Neural cell (in vitro differentiated cells): ENCODE measurements at regions not wholly inside any gene's neighbourhood (a gene's known extent, or its start where the extent isn't known, plus 50 kb on each side); places are given as distances from the start of the nearest gene placed in this dataset.

Experiments
- EP300 ChIP-seq: fragments of 450-650 bp; conservative IDR thresholded peaks from 2 replicates; pipeline ENCODE4 v1.6.1; 2014; ENCODE audit warnings: antibody characterized with exemption, mild to moderate bottlenecking, moderate library complexity; ENCODE audit not compliant: poor library complexity, severe bottlenecking
- EZH2 ChIP-seq: fragments of 200-600, 300-800 bp; shearing (Covaris generic), sonication (generic); IDR thresholded peaks from 2 replicates; pipeline ENCODE4 v1.6.1; 2014; ENCODE audit warnings: antibody characterized with exemption, low read length, borderline replicate concordance, mild to moderate bottlenecking; ENCODE audit not compliant: insufficient read depth, poor library complexity, severe bottlenecking
- POLR2AphosphoS5 ChIP-seq: IDR thresholded peaks from 2 replicates; pipeline ENCODE4 v1.6.1; 2012
- TF ChIP-seq, protein P1 (sequence below): fragments of 450-650 bp; IDR thresholded peaks from 2 replicates; pipeline ENCODE4 v1.5.1; 2014; ENCODE audit warnings: antibody characterized with exemption, mild to moderate bottlenecking, moderate library complexity; ENCODE audit not compliant: poor library complexity, severe bottlenecking

DNA sequence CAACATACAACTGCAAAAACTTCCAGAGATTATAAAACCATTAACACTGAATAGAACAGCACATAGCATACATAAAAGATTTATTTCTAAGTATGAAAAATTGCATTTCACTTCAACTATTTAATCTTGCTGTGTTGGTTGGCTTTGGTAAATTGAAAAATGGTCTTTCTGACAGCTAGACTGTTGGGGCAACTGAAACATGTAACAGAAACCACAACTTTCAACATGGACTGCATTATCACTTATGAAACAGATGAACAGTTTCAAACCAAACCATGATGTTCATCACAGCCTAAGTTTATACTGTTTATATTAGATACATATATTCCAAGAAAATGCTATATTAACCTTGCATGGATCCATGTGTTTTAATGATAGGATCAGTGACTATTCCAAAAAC lies 324.1 kb upstream of the PCDH9 start:
- TF ChIP-seq, protein P1, sequence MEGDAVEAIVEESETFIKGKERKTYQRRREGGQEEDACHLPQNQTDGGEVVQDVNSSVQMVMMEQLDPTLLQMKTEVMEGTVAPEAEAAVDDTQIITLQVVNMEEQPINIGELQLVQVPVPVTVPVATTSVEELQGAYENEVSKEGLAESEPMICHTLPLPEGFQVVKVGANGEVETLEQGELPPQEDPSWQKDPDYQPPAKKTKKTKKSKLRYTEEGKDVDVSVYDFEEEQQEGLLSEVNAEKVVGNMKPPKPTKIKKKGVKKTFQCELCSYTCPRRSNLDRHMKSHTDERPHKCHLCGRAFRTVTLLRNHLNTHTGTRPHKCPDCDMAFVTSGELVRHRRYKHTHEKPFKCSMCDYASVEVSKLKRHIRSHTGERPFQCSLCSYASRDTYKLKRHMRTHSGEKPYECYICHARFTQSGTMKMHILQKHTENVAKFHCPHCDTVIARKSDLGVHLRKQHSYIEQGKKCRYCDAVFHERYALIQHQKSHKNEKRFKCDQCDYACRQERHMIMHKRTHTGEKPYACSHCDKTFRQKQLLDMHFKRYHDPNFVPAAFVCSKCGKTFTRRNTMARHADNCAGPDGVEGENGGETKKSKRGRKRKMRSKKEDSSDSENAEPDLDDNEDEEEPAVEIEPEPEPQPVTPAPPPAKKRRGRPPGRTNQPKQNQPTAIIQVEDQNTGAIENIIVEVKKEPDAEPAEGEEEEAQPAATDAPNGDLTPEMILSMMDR: no peak
- TF ChIP-seq EZH2 (no peak), EP300 (no peak), POLR2AphosphoS5 (no peak)
